ENCODE measurements at regions not wholly inside any gene's neighbourhood (a gene's known extent, or its start where the extent isn't known, plus 50 kb on each side); places are given as distances from the start of the nearest gene placed in this dataset.

DNA sequence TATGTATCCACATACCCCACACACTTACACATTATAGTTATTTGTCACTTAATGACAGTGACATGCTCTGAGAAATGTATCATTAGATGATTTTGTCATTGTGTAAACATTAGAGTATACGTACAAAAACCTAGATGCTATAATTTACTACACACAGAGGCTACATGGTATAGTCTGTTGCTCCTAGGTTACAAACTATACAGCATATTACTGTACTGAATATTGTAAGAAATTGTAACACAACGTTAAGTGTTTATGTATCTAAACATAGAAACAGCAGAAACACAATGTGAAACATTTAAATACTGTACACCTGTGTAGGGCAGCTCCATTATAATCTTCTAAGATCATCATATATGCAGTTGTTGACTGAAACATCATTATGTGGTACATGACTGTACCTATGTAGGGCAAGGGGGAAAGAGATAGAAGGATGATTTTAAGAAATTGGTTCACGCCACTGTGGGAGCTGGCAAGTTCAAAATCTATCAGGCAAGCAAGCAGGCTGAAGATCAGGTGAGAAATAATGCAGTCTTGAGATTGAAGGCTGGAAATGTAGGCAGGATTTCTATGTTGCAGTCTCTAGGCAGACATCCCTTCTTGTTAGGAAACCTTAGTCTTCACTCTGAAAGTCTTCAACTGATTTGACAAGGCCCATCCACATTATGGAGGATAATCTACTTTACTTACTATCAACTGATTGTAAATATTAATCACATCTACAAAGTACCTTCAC lies 78.0 kb upstream of the CPEB2 start:
- Histone ChIP-seq H2BK15ac (ENCODE audit: low read length) (no peak overlapping the region), H2AK5ac (ENCODE audit: low read depth, low read length) (no peak overlapping the region), H2BK120ac (replicated peaks; ENCODE audit: low read depth, low read length) (no peak overlapping the region), H4K91ac (replicated peaks; ENCODE audit: insufficient read length, low read length) (no peak overlapping the region), H4K20me1 (replicated peaks in 1 of 2; ENCODE audit: control insufficient read depth in 1 of 2, insufficient read depth in 2 of 2, low read length in 2 of 2) (no peaks in the 10 kb centered on the region), H3K4ac (replicated peaks; ENCODE audit: insufficient read length, low read depth, low read length) (no peak overlapping the region), H3K79me2 (ENCODE audit: control insufficient read depth in 1 of 2, insufficient read depth in 2 of 2, low read length in 2 of 2) (no peaks in the 10 kb centered on the region), H3K9me3 (ENCODE audit: insufficient read depth in 2 of 2, low read depth in 1 of 2, low read length in 1 of 2) (no peaks in the 10 kb centered on the region), H2BK20ac (ENCODE audit: low read length) (no peak overlapping the region), H3K27me3 (replicated peaks in 1 of 4; ENCODE audit: control insufficient read depth in 3 of 4, extremely low read depth in 1 of 4, insufficient read depth in 3 of 4, low read length in 3 of 4) (no peaks in the 10 kb centered on the region), H3K4me2 (ENCODE audit: insufficient read depth in 1 of 2, low read depth in 2 of 2, low read length in 2 of 2) (no peak overlapping the region), H3K23me2 (ENCODE audit: low read depth, low read length) (no peaks in the 10 kb centered on the region), H2AFZ (ENCODE audit: low read length) (no peak overlapping the region), H3K14ac (ENCODE audit: insufficient read length) (no peak overlapping the region), H3K79me1 (ENCODE audit: low read depth, low read length) (no peaks in the 10 kb centered on the region), H3K36me3 (ENCODE audit: control insufficient read depth in 2 of 4, insufficient read depth in 4 of 4, low read length in 3 of 4) (no peaks in the 10 kb centered on the region), H3K4me1 (replicated peaks in 1 of 4; ENCODE audit: control insufficient read depth in 3 of 4, insufficient read depth in 4 of 4, low read length in 3 of 4) (peaks cover 0 to 2% (median 0%) of the 10 kb centered on the region in 4 experiments; a peak in 3 of 7 replicates), H3K9ac (replicated peaks in 1 of 4; ENCODE audit: extremely low read depth in 1 of 4, low read depth in 3 of 4, low read length in 3 of 4) (no peak overlapping the region), H3K18ac (ENCODE audit: extremely low read depth, low read length) (no peak overlapping the region), H3K4me3 (ENCODE audit: extremely low read depth in 1 of 4, insufficient read depth in 2 of 4, low read depth in 3 of 4, low read length in 4 of 4) (no peak overlapping the region), H3K27ac (ENCODE audit: low read depth, low read length) (no peak overlapping the region), H4K8ac (ENCODE audit: extremely low read depth, insufficient read depth, low read length) (no peak overlapping the region), H4K5ac (ENCODE audit: insufficient read length, low read depth, low read length) (no peak overlapping the region), H2BK5ac (ENCODE audit: low read depth, low read length) (no peak overlapping the region), H2BK12ac (ENCODE audit: low read depth, low read length) (no peak overlapping the region), H3K56ac (replicated peaks; ENCODE audit: insufficient read length, low read depth, low read length) (no peak overlapping the region), H3K23ac (ENCODE audit: insufficient read length) (no peak overlapping the region)
- DNase-seq (ENCODE audit: low read depth in 1 of 2, low spot score in 2 of 2) (no peak), FAIRE-seq (no peak)
- POLR2A ChIA-PET (ENCODE audit: partially characterized antibody): no interaction called here
- CTCF ChIA-PET (ENCODE audit: partially characterized antibody): no interaction called here
- 90% methylated on average over 3 of the region's 3 CpGs; no CpG with 5 or more reads in 1 of the 2 experiments for WGBS, 2 experiments (ENCODE audit: extremely low coverage in 1 of 2, insufficient coverage in 1 of 2, insufficient read length in 1 of 2, insufficient replicate concordance in 2 of 2, low coverage in 1 of 2, low lambda C conversion rate in 2 of 2, missing lambda C conversion rate in 1 of 2)
- TF ChIP-seq BACH1 (IDR thresholded peaks at IDR 0.05; ENCODE audit: low read length): no peak
- TF ChIP-seq, protein P1, sequence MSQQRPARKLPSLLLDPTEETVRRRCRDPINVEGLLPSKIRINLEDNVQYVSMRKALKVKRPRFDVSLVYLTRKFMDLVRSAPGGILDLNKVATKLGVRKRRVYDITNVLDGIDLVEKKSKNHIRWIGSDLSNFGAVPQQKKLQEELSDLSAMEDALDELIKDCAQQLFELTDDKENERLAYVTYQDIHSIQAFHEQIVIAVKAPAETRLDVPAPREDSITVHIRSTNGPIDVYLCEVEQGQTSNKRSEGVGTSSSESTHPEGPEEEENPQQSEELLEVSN (IDR thresholded peaks at IDR 0.05): no peak
- no peak for TF ChIP-seq BCL11A (IDR thresholded peaks at IDR 0.05; ENCODE audit: low read depth in 2 of 2, low read length in 2 of 2)
- TF ChIP-seq CEBPB (IDR thresholded peaks at IDR 0.05; ENCODE audit: low read depth, low read length): no peak
- TF ChIP-seq GABPA (IDR thresholded peaks at IDR 0.05; ENCODE audit: borderline replicate concordance, insufficient read depth, low read length): no peak
- TF ChIP-seq GTF2F1 (IDR thresholded peaks at IDR 0.05; ENCODE audit: borderline replicate concordance, low read depth, low read length): no peak
- no peak for TF ChIP-seq KDM4A (IDR thresholded peaks at IDR 0.05; ENCODE audit: low read depth, low read length, severe bottlenecking)
- no peak for TF ChIP-seq TEAD4 (IDR thresholded peaks at IDR 0.05; ENCODE audit: low read depth, low read length)

All from H1 (cell line).